ENCODE measurements at regions not wholly inside any gene's neighbourhood (a gene's known extent, or its start where the extent isn't known, plus 50 kb on each side); places are given as distances from the start of the nearest gene placed in this dataset.

- TF ChIP-seq CTCF (IDR thresholded peaks at IDR 0.05) (no peak), MAX (IDR thresholded peaks at IDR 0.05) (no peak), MAZ (IDR thresholded peaks at IDR 0.05; ENCODE audit: borderline replicate concordance, low read depth, low read length) (no peak)
These were observed 566.5 kb downstream of the LRFN5 start for GRCh38 chr14:42173206-42173605.
